ENCODE measurements at regions not wholly inside any gene's neighbourhood (a gene's known extent, or its start where the extent isn't known, plus 50 kb on each side); places are given as distances from the start of the nearest gene placed in this dataset.
"Not testable (repeated sequence)": the region's sequence is repeated elsewhere in the genome, so short reads cannot be mapped to it uniquely, and the experiment has no call there.

- DNase-seq (ENCODE audit: low read depth in 2 of 2) = no peak
Measured at GRCh38 chr4:28788929-28789490, 1928.4 kb downstream of the STIM2 start.

DNA sequence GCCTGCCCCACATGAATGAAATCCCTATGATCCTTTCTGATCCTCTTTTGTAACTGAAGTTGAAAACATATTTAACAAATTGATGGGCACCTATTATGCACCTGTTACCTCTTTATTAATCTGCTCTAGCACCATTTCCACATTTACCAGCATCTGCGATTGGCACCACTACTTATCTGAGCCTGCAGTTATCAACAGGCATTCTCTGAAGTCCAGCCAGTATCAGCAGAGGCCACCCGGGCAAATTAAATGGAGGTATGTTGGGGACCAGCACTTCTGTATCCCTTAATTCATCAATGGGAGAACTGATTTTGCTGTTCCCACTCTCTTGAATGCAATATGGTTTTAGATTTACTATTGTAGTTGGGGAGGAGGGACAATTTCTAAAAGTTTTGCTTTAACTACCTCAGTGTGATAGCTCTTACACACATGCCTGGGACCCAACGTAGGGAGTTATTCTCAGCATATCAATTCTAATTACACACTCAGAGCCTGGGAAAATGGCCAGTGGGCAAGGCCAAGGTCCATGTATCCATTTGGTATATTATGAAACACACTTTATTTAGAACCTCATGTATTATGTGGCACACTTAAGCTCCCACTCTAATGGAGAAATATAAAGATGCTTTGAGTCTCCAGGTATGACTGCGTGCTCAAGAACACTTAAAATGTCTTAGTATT, 1927.1 kb upstream of the PCDH7 start:
- no peak for DNase-seq (ENCODE audit: low read depth in 2 of 2)

- no peak for DNase-seq (ENCODE audit: low read depth in 2 of 2)
Measured at GRCh38 chr4:28799696-28800095, 1920.5 kb upstream of the PCDH7 start.

DNA sequence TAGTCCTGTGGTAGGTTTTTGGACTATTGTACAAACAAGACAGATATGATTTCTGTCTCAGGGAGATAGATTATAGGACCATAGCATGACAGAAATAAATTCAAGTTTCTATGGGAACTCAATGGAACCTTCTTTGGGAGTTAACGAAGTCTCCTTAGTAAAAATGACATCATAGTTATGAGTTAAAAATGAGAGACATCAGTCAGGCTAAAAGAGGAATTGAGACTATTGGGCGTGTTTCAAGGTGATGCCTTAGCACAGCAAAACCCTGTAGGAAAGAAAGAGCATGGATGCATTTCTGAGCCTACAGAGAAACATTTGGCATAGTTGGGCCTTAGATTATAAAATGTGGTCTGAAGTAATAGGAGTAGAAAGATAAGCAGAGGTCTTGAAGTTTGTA, 1909.1 kb upstream of the PCDH7 start:
- DNase-seq (ENCODE audit: low read depth in 2 of 2) = no peak

- no peak for DNase-seq (ENCODE audit: low read depth in 2 of 2)
Measured at GRCh38 chr4:28822163-28822562, 1898.0 kb upstream of the PCDH7 start.

- no peak for DNase-seq (ENCODE audit: low read depth in 2 of 2)
Measured at GRCh38 chr4:28827866-28828265, 1892.3 kb upstream of the PCDH7 start.

DNA sequence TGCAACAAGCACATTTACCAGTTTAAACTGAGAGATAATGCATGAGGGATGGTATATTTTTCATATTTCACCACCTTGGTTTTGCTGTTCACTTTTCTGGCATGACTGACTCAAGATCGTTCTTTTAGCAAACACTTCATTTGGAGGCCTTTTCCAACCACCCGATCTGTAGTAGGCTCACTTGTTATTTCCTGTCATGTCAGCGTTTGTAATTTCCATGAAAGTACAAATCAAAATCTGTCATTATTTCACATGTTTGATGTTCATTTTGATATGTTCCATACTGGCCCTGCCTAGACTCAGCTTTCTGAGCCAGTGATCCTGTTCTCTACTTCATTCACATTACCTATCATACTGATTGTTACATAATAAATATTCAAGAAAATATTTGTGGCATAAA, 1888.3 kb upstream of the PCDH7 start:
- DNase-seq (ENCODE audit: low read depth in 2 of 2) = no peak

DNA sequence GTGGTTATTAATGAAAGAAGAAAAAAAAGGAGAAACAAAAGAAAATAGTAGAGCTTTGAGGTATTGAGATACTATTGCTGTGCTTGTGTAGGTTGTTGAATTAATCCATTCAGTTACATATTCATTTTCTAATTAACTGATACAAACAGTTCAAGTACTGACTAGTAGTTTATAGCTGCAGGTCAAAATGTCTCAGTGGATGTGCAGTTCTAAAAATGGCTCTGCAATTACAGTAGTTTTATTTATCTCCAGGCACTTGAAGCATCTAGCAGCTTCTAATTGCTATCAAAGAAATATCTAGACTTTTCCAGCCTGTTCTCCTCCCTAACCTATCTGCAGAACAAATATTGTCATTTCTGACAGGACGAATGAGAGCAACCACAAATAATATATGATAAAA, 1887.7 kb upstream of the PCDH7 start:
- DNase-seq (ENCODE audit: low read depth in 2 of 2) = no peak

DNA sequence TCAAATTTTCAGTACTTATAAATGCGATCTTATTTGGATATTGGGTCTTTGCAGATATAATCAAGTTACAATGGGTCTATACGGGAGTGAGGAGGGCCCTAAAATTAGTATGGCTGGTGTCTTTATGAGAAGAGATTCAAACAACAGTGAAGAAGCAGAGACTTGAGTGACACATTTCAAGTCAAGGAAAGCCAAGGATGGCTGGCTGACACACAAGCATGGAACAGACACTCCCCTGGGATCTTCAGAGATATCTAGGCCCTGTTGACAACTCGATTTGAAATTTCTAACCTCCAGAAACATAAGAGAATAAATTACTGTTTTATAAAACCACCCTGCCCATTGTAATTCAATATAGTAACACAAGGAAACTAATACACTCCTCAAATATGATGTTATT, 1886.0 kb upstream of the PCDH7 start:
- no peak for DNase-seq (ENCODE audit: low read depth in 2 of 2)

- no peak for DNase-seq (ENCODE audit: low read depth in 2 of 2)
Measured at GRCh38 chr4:28835501-28835900, 1884.7 kb upstream of the PCDH7 start.

DNA sequence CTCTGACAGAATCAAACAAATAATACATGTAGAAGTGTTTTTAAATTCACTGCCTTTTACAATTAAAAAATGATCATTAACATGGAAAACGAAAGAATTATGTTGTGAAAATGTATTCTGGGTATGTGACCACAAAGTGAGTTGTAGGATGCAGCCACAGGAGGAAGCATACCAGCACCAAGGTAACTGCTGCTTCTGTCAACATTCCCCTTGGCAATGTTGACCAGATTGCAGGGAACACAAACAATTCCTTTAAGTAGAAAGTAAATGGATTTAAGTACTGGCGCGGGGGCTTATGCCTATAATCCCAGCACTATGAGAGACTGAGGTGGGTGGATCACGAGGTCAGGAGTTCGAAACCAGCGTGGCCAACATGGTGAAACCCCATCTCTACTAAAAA, 1877.9 kb upstream of the PCDH7 start:
- no peak for DNase-seq (ENCODE audit: low read depth in 2 of 2)

DNA sequence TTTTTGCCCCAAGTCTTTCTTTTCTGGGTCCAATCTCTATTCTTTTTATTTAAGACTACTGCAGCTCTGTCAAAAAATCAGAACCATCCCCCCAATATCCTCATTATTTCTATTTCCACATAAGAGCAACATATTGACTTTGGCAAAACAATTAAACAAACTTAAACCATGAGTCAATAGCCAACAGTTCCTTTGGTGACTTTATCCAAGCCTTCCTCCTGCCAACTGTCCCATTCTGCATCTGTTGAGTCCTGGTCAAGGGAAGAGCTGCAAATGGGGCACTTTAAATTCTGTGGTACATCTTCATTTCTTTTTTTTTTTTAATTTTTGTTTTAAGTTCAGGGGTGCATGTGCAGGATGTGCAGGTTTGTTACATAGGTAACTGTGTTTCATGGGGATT, 1875.0 kb upstream of the PCDH7 start:
- DNase-seq (ENCODE audit: low read depth in 2 of 2) = no peak

GRCh38 chr4:28857028-28857427, 1863.1 kb upstream of the PCDH7 start:
- not testable (repeated sequence) for DNase-seq (ENCODE audit: low read depth in 2 of 2)

GRCh38 chr4:28868841-28869240, 1851.3 kb upstream of the PCDH7 start:
- no peak for DNase-seq (ENCODE audit: low read depth in 2 of 2)

DNA sequence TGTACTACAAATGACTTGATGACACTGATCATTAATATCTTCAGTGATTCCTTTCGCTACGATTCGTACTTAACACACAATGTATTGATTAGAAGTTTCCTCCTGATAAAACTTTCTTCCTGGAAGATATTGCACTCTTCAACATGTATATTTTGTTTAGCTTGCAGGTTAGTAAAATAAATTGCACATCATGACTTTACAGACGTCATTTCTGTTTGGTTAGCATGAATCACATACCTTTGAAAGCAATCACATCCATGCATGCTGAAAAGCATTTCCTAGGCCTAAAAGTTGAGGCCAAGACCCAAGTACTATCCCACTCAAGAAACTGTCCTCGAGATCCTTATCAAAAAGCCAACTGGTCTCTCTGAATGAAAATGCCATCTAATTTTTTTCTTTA, 1841.0 kb upstream of the PCDH7 start:
- no peak for DNase-seq (ENCODE audit: low read depth in 2 of 2)

DNA sequence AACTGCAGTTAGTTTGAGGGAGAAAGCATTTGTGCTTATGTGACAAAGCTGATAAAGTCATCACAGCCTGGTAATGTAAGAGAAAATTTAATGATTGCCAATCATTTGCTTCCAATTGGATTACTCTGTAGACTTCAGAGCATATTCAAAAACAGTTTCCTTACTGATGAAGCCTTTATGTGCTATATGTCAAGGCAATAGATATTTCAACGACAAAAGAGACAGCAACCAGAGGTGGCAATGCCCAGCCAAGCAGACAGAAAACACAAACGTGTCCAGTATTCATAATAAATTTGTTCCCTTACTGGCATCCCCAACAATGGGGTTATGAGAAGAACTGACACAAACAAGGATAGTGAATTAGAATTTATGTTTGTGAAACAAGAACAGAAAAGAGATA, 1840.3 kb upstream of the PCDH7 start:
- DNase-seq (ENCODE audit: low read depth in 2 of 2) = no peak

DNA sequence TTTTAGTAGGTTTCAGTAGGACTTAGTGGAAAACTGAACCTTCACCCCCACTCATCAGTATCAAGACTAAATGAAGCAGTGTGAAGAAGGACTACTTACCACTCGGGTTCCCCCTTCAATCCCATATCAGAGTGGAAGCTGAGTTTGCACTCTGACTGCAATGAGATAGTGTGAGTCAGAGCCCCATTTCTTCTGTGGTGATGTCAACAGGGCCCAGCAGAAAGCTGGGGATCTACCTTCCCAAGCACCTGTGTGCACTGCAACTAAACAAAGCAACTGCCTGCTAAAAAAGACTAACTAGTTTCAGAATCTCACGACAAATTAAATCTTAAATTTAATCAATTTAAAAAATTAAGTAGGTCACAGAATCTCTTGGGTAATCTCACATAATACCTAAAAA, 1837.0 kb upstream of the PCDH7 start:
- DNase-seq (ENCODE audit: low read depth in 2 of 2) = no peak

- DNase-seq (ENCODE audit: low read depth in 2 of 2) = no peak
Measured at GRCh38 chr4:28886934-28887333, 1833.2 kb upstream of the PCDH7 start.

- DNase-seq (ENCODE audit: low read depth in 2 of 2) = no peak
Measured at GRCh38 chr4:28890949-28891775, 1829.0 kb upstream of the PCDH7 start.

DNA sequence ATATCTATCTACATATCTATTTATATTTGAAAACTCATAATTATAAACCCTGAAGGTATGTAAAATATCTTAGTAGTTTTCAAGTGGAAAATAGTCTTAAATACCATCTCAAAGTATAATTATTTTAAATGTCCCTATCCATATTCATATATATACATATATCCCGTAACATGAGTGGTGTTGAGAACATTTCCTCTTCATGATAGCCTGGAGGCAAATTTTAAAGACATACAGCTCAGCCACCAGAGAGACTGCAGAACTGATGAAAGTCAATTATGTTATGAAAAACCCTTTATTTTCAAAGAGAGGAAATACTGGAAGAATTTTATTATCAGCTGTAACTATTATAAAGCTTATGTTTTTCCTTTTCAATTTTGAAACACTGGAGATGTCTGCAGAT, 1806.7 kb upstream of the PCDH7 start:
- DNase-seq (ENCODE audit: low read depth in 2 of 2) = no peak

DNA sequence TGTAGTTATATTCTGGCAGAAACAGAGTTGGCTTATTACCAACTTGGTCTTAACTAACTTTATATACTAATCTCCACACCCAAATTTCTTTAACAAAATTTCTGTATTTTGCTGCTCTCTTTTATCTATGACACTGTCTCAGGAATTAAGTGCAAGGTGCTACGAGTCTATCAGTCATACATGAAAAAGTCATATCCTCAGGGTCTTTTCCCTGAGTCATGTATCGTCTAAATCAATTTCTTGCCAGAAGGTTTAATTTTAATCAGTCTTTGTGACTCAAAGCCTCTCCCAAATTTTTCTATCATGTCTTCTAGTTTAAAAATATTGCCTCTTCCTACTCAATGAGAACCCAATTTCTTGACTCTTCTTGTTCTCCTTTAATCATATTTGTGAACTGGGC, 1803.6 kb upstream of the PCDH7 start:
- DNase-seq (ENCODE audit: low read depth in 2 of 2) = no peak

DNA sequence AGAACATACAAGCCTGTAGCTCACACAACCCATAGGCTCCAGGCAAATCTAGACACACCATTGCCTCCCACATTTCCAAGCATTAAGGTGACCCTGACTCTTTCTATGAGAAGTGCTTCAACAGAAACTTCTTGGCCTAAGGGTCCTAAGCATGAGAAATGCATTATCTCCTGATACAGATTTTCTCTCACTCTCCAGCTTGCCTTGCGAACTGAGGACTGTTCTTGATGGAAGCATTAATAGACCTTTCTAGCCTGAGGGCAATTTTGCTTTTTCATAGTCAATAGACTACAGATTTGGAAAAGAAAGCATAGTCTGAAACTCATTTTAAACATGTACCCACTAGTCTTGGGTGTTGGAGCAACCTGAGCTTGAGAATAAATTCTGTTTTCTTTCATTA, 1801.3 kb upstream of the PCDH7 start:
- DNase-seq (ENCODE audit: low read depth in 2 of 2) = no peak

DNA sequence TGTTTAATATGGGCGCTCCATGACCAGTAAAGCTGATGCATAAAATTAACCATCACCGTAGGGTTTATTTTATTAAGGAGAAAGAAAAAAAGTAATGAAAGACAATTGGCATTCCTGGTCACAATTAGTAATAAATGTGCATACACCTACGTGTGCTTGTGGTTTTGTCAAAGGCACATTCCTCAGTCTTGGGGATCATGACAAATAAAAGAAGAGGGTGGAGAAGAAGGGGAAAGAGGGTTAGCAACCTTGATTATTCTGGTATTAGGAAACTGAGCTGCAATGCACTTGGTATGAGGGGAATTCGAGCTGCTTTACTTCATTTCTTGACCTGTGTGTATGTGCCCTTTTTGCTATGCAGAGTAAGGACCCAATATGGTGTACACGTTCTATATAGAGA, 1798.3 kb upstream of the PCDH7 start:
- no peak for DNase-seq (ENCODE audit: low read depth in 2 of 2)

Data from fibroblast of skin of left biceps (primary cell).